GM13976 (cell line): ENCODE measurements at regions not wholly inside any gene's neighbourhood (a gene's known extent, or its start where the extent isn't known, plus 50 kb on each side); places are given as distances from the start of the nearest gene placed in this dataset.

ENCODE experiments used
- DNase-seq: peaks from one replicate; pipeline ENCODE4 v3.0.0; 2012; ENCODE audit warnings: low spot score
- CTCF ChIP-seq: IDR thresholded peaks from 2 replicates; pipeline ENCODE4 v1.5.1; 2012; ENCODE audit warnings: borderline replicate concordance, mild to moderate bottlenecking; ENCODE audit not compliant: insufficient read depth; ENCODE audit errors: extremely low read depth, missing control alignments, control extremely low read depth
- in situ Hi-C: fragments of 300-500 bp; cut with MboI; formaldehyde crosslinking; loops from one replicate; pipeline ENCODE4 v1.12.0; 2022; ENCODE audit warnings: low sequenced_read_pairs, mixed read lengths, inconsistent platforms; ENCODE audit not compliant: unreplicated experiment

- no peak for DNase-seq
- in situ Hi-C loops, result no loop called here
- TF ChIP-seq CTCF, result no peak
Measured at GRCh38 chr9:118993965-118994364, 375.3 kb downstream of the BRINP1 start.

GRCh38 chr9:119002491-119002890 lies 366.7 kb downstream of the BRINP1 start:
- in situ Hi-C loops, result no loop called here
- no peak for TF ChIP-seq CTCF
- DNase-seq, result no peak

GRCh38 chr9:119003201-119003611 lies 366.0 kb downstream of the BRINP1 start:
- TF ChIP-seq CTCF, result no peak
- in situ Hi-C loops, result no loop called here
- DNase-seq, result no peak

GRCh38 chr9:119003882-119004617 lies 365.2 kb downstream of the BRINP1 start:
- TF ChIP-seq CTCF, result no peak
- in situ Hi-C loops, result no loop called here
- DNase-seq, result no peak

- no peak for TF ChIP-seq CTCF
- in situ Hi-C loops, result no loop called here
- DNase-seq, result no peak
Measured at GRCh38 chr9:119004618-119004990, 364.6 kb downstream of the BRINP1 start.

DNA sequence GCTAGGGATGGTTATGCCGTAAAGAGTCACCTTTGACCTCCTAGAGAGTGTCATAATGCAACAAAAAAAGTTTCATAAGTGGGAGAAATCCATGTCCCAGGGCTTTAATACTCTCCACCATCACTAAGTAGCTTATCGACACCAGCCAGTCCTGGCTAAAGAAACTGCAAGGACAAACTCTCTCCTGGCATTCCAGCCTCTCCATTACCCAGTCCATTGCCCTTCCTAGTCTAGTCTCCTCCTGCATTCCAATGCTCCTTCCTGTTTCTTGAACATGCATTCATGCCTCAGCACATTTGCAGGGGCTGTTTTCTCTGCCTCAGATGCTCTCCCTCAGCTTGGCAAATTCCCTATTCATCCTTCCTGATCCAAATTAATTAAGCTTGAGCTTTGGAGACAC lies 364.1 kb downstream of the BRINP1 start:
- no peak for DNase-seq
- in situ Hi-C loops, result no loop called here
- TF ChIP-seq CTCF, result no peak
